Left renal cortex interstitium (tissue), 4 donors: ENCODE measurements at regions not wholly inside any gene's neighbourhood (a gene's known extent, or its start where the extent isn't known, plus 50 kb on each side); places are given as distances from the start of the nearest gene placed in this dataset.
"Not testable (repeated sequence)": the region's sequence is repeated elsewhere in the genome, so short reads cannot be mapped to it uniquely, and the experiment has no call there.

Experiments used
- DNase-seq, 4 donors: peaks; one replicate each; pipeline ENCODE4 v3.0.0-alpha.2; 2013; ENCODE audit warnings: low read depth in 4 of 4, low spot score in 2 of 4, missing footprints in 1 of 4

- not testable (repeated sequence) for DNase-seq
Observed at GRCh38 chr1:200284236-200284635, 125.6 kb downstream of the ZNF281 start.

- no peak for DNase-seq
Observed at GRCh38 chr1:200282497-200283122, 127.2 kb downstream of the ZNF281 start.

GRCh38 chr1:200281201-200281835 is 128.5 kb downstream of the ZNF281 start:
- no peak for DNase-seq

GRCh38 chr1:200279810-200280411 is 129.9 kb downstream of the ZNF281 start:
- DNase-seq: no peak

- DNase-seq: no peak
Observed at GRCh38 chr1:200275816-200276453, 133.9 kb downstream of the ZNF281 start.

GRCh38 chr1:200275415-200275814 is 134.4 kb downstream of the ZNF281 start:
- DNase-seq: no peak

GRCh38 chr1:200274116-200274515 is 135.7 kb downstream of the ZNF281 start:
- no peak for DNase-seq

- DNase-seq: no peak
Observed at GRCh38 chr1:200272481-200273068, 137.3 kb downstream of the ZNF281 start.

GRCh38 chr1:200269256-200269655 is 140.6 kb downstream of the ZNF281 start:
- no peak for DNase-seq

GRCh38 chr1:200267937-200268336 is 141.9 kb downstream of the ZNF281 start:
- DNase-seq: no peak

- DNase-seq: no peak
Observed at GRCh38 chr1:200267458-200267857, 142.4 kb downstream of the ZNF281 start.

- DNase-seq: no peak
Observed at GRCh38 chr1:200266871-200267270, 143.0 kb downstream of the ZNF281 start.

GRCh38 chr1:200265881-200266280 is 144.0 kb downstream of the ZNF281 start:
- no peak for DNase-seq

- DNase-seq: no peak
Observed at GRCh38 chr1:200265104-200265503, 144.7 kb downstream of the ZNF281 start.

- no peak for DNase-seq
Observed at GRCh38 chr1:200263203-200263602, 146.6 kb downstream of the ZNF281 start.

GRCh38 chr1:200262326-200262965 is 147.4 kb downstream of the ZNF281 start:
- no peak for DNase-seq

- DNase-seq: no peak
Observed at GRCh38 chr1:200260597-200261335, 149.1 kb downstream of the ZNF281 start.

- DNase-seq: no peak
Observed at GRCh38 chr1:200258447-200259375, 151.1 kb downstream of the ZNF281 start.

- no peak for DNase-seq
Observed at GRCh38 chr1:200257235-200257634, 152.6 kb downstream of the ZNF281 start.
